ENCODE measurements at regions not wholly inside any gene's neighbourhood (a gene's known extent, or its start where the extent isn't known, plus 50 kb on each side); places are given as distances from the start of the nearest gene placed in this dataset.
"Not testable (repeated sequence)": the region's sequence is repeated elsewhere in the genome, so short reads cannot be mapped to it uniquely, and the experiment has no call there.

DNA sequence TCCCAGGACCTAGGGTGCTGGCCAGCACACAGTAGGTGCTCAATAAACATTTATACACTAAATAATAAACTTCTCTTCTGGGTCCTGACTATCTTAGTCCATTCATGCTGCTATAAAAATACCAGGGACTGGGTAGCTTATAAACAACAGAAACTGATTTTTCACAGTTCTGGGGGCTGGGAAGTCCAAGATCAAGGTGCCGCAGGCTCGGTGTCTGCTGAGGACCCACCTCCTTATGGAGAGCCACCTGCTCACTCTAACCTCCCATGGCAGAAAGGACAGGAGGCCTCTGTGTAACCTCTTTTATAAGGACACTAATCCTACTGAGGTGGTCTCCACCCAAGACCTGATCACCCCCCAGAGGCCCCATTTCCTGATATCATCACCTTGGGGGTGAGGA, 114.4 kb upstream of the IQSEC1 start:
- TF ChIP-seq, protein P1, sequence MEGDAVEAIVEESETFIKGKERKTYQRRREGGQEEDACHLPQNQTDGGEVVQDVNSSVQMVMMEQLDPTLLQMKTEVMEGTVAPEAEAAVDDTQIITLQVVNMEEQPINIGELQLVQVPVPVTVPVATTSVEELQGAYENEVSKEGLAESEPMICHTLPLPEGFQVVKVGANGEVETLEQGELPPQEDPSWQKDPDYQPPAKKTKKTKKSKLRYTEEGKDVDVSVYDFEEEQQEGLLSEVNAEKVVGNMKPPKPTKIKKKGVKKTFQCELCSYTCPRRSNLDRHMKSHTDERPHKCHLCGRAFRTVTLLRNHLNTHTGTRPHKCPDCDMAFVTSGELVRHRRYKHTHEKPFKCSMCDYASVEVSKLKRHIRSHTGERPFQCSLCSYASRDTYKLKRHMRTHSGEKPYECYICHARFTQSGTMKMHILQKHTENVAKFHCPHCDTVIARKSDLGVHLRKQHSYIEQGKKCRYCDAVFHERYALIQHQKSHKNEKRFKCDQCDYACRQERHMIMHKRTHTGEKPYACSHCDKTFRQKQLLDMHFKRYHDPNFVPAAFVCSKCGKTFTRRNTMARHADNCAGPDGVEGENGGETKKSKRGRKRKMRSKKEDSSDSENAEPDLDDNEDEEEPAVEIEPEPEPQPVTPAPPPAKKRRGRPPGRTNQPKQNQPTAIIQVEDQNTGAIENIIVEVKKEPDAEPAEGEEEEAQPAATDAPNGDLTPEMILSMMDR (IDR thresholded peaks at IDR 0.05): no peak
- no peak for TF ChIP-seq POLR2A (IDR thresholded peaks at IDR 0.05)
- no peak for DNase-seq (ENCODE audit: low spot score in 2 of 2)
- intact Hi-C loops (cut with DNase I; ENCODE audit: low total_unique reads): no loop called here
- WGBS, 2 donors: 96 to 97% methylated on average over 2 of the region's 2 CpGs
- H3K4me3 ChIP-seq (ENCODE audit: low read depth, poor library complexity, severe bottlenecking): no peak overlapping the region

DNA sequence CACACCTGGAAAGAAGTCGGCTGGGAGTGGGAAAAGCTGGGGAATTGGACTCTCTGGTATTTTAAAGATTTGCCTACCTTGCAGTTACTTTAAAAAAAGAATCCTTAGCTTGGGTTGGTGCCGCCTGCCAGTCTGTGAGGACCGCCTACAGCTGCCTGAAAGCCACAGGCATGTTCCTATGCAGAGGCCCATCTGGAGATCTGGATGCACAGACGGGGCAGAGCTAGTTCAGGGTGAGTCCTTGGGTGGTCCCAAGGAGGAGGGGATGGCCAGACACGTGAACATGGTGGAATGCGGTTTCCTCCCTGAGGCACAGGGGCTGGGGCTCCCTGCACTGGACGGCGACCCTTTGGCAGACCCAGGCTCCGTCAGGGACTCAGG, 113.2 kb upstream of the IQSEC1 start:
- no peak for TF ChIP-seq POLR2A (IDR thresholded peaks at IDR 0.05)
- TF ChIP-seq, protein P1 (IDR thresholded peaks at IDR 0.05): no peak
- DNase-seq (ENCODE audit: low spot score in 2 of 2): no peak
- WGBS, 2 donors: 56 to 59% methylated on average over 9 of the region's 9 CpGs
- intact Hi-C loops (cut with DNase I; ENCODE audit: low total_unique reads): no loop called here
- H3K4me3 ChIP-seq (ENCODE audit: low read depth, poor library complexity, severe bottlenecking): no peak overlapping the region

DNA sequence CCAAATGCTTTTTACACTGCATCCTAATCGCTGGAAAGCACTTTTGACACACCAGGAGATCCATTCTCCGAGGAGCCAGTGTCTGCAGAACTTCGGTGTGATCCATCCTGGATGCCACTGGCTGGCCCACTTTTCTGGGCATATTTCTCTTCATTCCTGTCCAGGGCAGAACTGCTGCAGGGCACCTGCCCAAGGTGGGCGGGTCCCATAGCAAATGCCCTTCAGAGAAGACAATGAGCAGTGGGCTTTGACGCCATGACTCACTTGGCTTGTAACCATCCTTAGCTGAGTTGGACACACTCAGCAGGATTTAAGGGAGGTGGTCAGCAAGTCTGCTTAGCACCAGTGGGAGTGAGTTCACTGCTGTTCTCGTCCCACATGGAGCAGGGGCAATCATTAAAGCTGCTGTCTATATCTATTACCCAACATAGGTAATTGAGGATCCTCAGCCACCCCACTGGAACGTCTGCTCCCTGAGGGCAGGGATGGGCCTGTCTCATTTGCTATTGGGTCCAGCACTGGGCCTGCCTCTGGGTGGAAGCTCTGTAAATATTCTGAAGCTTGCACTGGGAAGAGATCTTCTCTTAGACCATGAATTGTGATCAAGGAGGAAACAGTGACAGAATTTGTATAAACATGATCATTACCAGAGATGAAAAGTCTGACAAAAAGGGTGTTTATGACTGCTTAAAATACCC, 112.7 kb upstream of the IQSEC1 start:
- no peak overlapping the region for H3K4me3 ChIP-seq (ENCODE audit: low read depth, poor library complexity, severe bottlenecking)
- no peak for DNase-seq (ENCODE audit: low spot score in 2 of 2)
- intact Hi-C loops (cut with DNase I; ENCODE audit: low total_unique reads): no loop called here
- 75 to 76% methylated on average over 7 of the region's 7 CpGs for WGBS, 2 donors
- TF ChIP-seq, protein P1 (IDR thresholded peaks at IDR 0.05): no peak
- TF ChIP-seq POLR2A (IDR thresholded peaks at IDR 0.05): no peak

DNA sequence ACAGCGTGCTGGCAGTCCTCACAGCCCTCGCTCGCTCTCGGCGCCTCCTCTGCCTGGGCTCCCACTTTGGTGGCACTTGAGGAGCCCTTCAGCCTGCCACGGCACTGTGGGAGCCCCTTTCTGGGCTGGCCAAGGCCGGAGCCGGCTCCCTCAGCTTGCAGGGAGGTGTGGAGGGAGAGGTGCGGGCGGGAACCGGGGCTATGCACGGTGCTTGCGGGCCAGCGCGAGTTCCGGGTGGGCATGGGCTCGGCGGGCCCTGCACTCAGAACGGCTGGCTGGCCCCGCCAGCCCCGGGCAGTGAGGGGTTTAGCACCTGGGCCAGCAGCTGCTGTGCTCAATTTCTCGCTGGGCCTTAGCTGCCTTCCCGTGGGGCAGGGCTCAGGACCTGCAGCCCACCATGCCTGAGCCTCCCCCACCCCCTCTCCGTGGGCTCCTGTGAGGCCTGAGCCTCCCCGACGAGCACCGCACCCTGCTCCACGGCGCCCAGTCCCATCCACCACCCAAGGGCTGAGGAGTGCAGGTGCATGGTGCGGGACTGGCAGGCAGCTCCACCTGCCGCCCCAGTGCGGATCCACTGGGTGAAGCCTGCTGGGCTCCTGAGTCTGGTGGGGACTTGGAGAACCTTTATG, 106.5 kb upstream of the IQSEC1 start:
- DNase-seq (ENCODE audit: low spot score in 2 of 2); intact Hi-C loops (cut with DNase I; ENCODE audit: low total_unique reads); H3K4me3 ChIP-seq (ENCODE audit: low read depth, poor library complexity, severe bottlenecking): not testable (repeated sequence)
- 97 to 98% methylated on average over 25 to 31 of the region's 32 CpGs for WGBS, 2 donors

DNA sequence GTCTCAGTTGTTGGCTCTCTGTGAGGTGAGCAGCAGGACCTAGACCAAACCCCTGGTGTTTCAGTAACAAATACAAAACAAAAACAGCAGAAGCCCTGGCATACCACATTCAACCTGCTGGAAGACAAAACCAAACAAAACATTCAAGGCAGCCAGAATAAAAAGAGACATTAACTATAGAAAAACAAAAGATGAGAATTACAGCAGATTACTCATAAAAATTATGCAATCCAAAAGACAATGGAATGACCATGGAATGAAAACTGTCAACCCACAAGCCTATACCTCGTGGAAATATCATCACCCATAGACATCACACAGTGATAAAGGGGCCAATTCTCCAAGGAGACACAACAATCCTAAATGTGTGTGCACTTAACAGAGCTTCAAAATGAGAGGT, 106.0 kb upstream of the IQSEC1 start:
- TF ChIP-seq POLR2A (IDR thresholded peaks at IDR 0.05): no peak
- TF ChIP-seq, protein P1 (IDR thresholded peaks at IDR 0.05): no peak
- H3K4me3 ChIP-seq (ENCODE audit: low read depth, poor library complexity, severe bottlenecking): no peak overlapping the region
- WGBS, 2 donors: 81 to 95% methylated on average over 1 of the region's 1 CpG
- no peak for DNase-seq (ENCODE audit: low spot score in 2 of 2)
- intact Hi-C loops (cut with DNase I; ENCODE audit: low total_unique reads): no loop called here

DNA sequence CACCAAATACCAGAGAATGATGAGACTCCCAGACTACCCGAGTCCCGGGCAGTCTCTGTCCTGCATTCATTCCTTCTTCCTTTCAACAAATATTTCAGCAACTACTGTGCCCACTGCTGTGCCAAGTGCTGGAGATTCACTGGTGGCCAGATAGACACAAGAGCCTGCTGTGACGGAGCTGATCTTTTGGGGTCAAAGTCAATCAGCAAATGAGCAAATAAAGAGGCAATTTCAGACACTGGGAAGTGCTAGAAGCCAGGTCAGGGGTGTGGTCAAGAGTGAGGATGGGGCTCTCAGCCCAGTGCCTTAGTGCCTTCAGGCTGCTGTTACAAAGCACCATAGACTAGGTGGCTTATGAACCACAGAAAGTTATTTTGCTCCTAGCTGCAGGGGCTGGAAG, 104.9 kb upstream of the IQSEC1 start:
- 91 to 92% methylated on average over 3 of the region's 3 CpGs for WGBS, 2 donors
- H3K4me3 ChIP-seq (ENCODE audit: low read depth, poor library complexity, severe bottlenecking): no peak overlapping the region
- no peak for DNase-seq (ENCODE audit: low spot score in 2 of 2)
- TF ChIP-seq, protein P1 (IDR thresholded peaks at IDR 0.05): no peak
- no peak for TF ChIP-seq POLR2A (IDR thresholded peaks at IDR 0.05)
- intact Hi-C loops (cut with DNase I; ENCODE audit: low total_unique reads): no loop called here
